SH-SY5Y (cell line): ENCODE measurements at regions not wholly inside any gene's neighbourhood (a gene's known extent, or its start where the extent isn't known, plus 50 kb on each side); places are given as distances from the start of the nearest gene placed in this dataset.

Source experiments
- GATA2 ChIP-seq: IDR thresholded peaks from 2 replicates; pipeline ENCODE4 v1.6.1; 2011; ENCODE audit warnings: mild to moderate bottlenecking, low read depth, low read length
- GATA3 ChIP-seq: IDR thresholded peaks from 2 replicates; pipeline ENCODE4 v1.6.1; 2011; ENCODE audit warnings: low read depth, mild to moderate bottlenecking, low read length, moderate library complexity

DNA sequence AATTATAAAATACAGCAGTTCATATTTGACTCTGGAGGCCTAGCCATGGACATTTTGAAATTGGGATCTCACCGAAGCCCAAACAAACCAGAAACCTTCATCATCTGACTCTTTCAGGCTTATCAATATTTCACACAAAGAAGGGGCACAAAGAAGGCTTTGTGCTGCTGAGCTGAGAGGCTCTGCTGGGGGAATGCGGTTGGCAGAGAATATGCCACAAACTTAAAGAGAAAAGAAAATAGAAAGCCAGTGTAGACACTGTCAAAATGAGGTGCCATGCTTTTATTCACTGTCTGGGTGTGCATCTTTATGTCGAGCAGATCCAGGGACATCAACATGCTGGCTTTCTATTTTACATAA, 162.6 kb downstream of the QPCT start:
- TF ChIP-seq GATA2 (no peak), GATA3 (no peak)
